IMR-90 (cell line): ENCODE measurements at regions not wholly inside any gene's neighbourhood (a gene's known extent, or its start where the extent isn't known, plus 50 kb on each side); places are given as distances from the start of the nearest gene placed in this dataset.

ENCODE experiments used
- BHLHE40 ChIP-seq: fragments of 150-350 bp; IDR thresholded peaks from 2 replicates; pipeline ENCODE4 v1.6.1; 2016; ENCODE audit warnings: mild to moderate bottlenecking, low read depth, low read length
- CTCF ChIP-seq: conservative IDR thresholded peaks from 2 replicates; pipeline ENCODE4 v1.5.1; 2012; ENCODE audit warnings: mild to moderate bottlenecking, low read depth, low read length, improper control_type of control experiment
- MAFK ChIP-seq: IDR thresholded peaks from 2 replicates; pipeline ENCODE4 v1.6.1; 2012; ENCODE audit warnings: low read depth, low read length, improper control_type of control experiment
- MAZ ChIP-seq: IDR thresholded peaks from 2 replicates; pipeline ENCODE4 v1.6.1; 2012; ENCODE audit warnings: low read depth, mild to moderate bottlenecking, low read length, improper control_type of control experiment, moderate library complexity, borderline replicate concordance
- POLR2A ChIP-seq: IDR thresholded peaks from 2 replicates; pipeline ENCODE4 v1.6.1; 2012; ENCODE audit warnings: mild to moderate bottlenecking, low read depth, low read length
- RAD21 ChIP-seq: IDR thresholded peaks from 2 replicates; pipeline ENCODE4 v1.6.1; 2012; ENCODE audit warnings: low read length, improper control_type of control experiment
- USF2 ChIP-seq: fragments of 150-350 bp; IDR thresholded peaks from 2 replicates; pipeline ENCODE4 v1.6.1; 2017; ENCODE audit warnings: mild to moderate bottlenecking, antibody characterized with exemption, low read length, low read depth

- no peak for TF ChIP-seq CTCF
- TF ChIP-seq RAD21: no peak
- no peak for TF ChIP-seq MAZ
- TF ChIP-seq USF2: no peak
- no peak for TF ChIP-seq BHLHE40
- TF ChIP-seq POLR2A: no peak
- no peak for TF ChIP-seq MAFK
These were observed 170.4 kb downstream of the RHOU start for GRCh38 chr1:228905701-228906101.
